GM19397 (cell line): ENCODE measurements at regions not wholly inside any gene's neighbourhood (a gene's known extent, or its start where the extent isn't known, plus 50 kb on each side); places are given as distances from the start of the nearest gene placed in this dataset.
"Not testable (repeated sequence)": the region's sequence is repeated elsewhere in the genome, so short reads cannot be mapped to it uniquely, and the experiment has no call there.

Experiments
- ATAC-seq: cut with Tn5 transposase; IDR thresholded peaks from one replicate; pipeline ENCODE4 v1.9.1; 2021; ENCODE audit warnings: mild to moderate bottlenecking, moderate library complexity; ENCODE audit not compliant: unreplicated experiment

DNA sequence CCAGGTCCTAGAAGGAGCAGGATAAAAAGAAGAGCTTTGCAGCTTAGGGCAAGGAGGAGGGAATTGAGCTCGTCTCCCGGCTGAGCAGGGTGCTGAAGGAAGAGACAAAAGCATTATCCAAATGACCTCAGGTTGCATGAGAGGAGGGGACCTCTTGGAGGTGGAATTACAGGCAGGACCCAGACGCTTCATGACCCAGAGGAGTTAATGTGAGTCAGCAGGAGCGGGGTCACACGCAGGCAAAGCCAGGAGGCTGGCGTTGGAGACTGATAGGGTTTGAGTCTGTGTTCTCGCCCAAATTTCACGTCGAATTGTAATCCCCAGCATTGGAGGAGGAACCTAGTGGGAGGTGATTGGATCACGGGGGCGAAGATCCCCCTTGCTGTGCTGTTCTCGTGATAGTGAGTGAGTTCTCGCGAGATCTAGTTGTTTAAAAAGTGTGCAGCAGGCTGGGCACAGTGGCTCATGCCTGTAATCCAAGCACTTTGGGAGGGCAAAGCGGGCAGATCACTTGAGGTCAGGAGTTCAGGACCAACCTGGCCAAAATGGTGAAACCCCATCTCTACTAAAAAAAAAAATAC, 63.7 kb upstream of the AUTS2 start:
- ATAC-seq, result no peak

DNA sequence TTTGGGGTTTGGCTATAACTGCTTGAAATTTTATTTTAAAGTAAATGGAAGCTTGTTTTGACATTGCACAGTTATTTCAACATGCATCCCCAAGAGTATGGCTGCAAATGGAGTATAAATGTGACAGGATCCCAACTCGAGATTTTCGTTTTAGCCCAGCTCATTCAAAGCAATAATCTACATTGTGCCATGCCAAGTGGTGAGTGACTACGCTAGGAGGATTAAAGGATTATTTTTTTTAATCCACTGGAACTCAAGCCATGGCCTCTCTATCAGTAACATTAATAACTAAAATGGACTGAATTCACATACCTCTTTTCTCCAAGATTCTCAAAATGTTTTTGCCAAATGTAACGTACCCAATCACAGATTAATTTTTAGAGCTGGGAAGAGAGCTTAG, 60.6 kb upstream of the AUTS2 start:
- ATAC-seq, result no peak

DNA sequence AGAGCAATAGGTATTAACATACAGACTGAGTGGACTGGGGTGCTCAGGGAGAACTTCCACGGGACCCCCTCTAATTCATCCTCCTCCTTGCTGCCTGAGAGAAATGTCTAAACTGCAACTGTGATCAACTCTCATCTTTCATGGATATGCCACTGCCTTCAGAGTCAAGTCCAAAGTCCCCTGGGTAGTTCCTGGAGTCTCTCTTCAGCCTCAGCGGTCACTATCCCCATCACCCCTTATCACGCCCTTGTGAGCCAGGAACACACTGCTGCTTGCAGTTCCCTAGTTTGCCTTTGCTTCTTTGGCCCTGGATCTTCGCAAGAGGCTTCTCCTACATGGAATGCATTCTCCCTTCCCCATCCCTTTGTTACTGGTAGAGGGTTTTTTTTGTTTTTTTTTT, 58.7 kb upstream of the AUTS2 start:
- ATAC-seq, result no peak

DNA sequence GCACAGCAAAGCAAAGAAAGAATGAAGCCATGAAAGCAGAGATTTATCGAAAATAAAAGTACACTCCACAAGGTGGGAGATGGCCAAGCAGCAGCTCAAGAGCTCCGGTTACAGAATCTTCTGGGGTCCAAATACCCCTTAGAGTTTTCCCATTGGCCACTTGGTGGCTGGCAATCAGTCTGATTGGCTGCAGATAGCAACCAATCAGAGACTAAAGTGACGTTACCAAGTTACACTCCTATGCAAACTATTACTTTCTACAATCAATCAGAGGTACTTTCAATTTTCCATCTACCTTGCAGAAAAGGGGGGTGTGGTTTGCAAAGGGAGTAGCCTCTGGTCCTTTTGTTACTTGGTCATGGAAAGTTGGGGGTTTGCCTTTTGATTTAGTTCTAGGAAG, 58.0 kb upstream of the AUTS2 start:
- ATAC-seq, result no peak

DNA sequence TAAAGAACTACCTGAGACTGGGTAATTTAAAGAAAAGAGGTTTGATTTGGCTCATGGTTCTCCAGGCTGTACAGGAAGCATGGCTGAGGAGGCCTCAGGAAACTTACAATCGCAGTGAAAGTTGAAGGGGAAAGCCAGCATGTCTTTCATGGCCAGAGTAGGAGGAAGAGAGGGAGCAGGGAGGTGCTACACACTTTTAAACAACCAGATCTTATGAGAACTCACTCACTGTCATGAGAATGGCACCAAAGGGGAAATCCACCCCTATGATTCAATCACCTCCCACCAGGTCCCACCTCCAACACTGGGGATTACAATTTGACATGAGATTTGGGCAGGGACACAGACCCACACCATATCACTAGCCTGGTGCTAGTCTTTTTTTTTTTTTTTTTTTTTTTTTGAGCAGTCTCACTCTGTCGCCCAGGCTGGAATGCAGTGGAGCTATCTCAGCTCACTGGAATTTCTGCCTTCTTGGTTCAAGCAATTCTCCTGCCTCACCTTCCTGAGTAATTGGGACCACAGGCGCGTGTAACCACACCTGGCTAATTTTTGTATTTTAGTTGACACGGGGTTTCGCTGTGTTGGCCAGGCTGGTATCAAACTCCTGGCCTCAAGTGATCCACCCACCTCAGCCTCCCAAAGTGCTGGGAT, 56.4 kb upstream of the AUTS2 start:
- not testable (repeated sequence) for ATAC-seq

DNA sequence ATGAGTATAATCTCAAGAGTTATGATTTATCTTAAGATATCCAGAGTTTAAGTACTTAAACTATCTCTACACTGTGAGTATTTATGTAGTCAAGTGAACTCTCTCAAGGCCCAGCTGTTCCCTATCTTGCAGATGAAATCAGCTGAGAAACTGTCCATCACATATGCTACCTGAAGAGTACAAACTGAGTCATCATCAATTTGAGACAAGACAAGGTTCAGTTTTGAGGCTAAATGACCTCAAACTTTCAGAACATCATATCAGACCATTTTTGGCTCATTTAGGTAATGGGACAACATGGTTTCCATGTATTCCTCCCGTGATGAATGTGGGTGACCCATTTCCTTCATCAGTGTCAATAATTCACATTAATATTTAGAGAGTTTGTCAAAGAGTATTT, 53.1 kb upstream of the AUTS2 start:
- ATAC-seq, result no peak
